Activated naive CD4-positive, alpha-beta T cell treated with anti-CD3 and anti-CD28 coated beads, Interleukin-2, amount 50 U/mL, for 16 hours (primary cell): ENCODE measurements at regions not wholly inside any gene's neighbourhood (a gene's known extent, or its start where the extent isn't known, plus 50 kb on each side); places are given as distances from the start of the nearest gene placed in this dataset.

ENCODE experiments used
- DNase-seq: peaks from one replicate; pipeline ENCODE4 v3.0.0-alpha.2; 2020

GRCh38 chr1:238143038-238143437 is 252.3 kb upstream of the ZP4 start:
- DNase-seq = no peak

- no peak for DNase-seq
Observed at GRCh38 chr1:238141353-238141752, 250.6 kb upstream of the ZP4 start.

- DNase-seq = no peak
Observed at GRCh38 chr1:238139713-238140112, 249.0 kb upstream of the ZP4 start.

GRCh38 chr1:238138059-238138626 is 247.4 kb upstream of the ZP4 start:
- no peak for DNase-seq

GRCh38 chr1:238135708-238136664 is 245.3 kb upstream of the ZP4 start:
- DNase-seq = no peak

- no peak for DNase-seq
Observed at GRCh38 chr1:238129677-238130076, 239.0 kb upstream of the ZP4 start.

GRCh38 chr1:238123201-238123600 is 232.5 kb upstream of the ZP4 start:
- no peak for DNase-seq

- no peak for DNase-seq
Observed at GRCh38 chr1:238119861-238120260, 229.1 kb upstream of the ZP4 start.

- no peak for DNase-seq
Observed at GRCh38 chr1:238119060-238119459, 228.3 kb upstream of the ZP4 start.

GRCh38 chr1:238115852-238116251 is 225.1 kb upstream of the ZP4 start:
- no peak for DNase-seq

GRCh38 chr1:238112952-238113621 is 222.4 kb upstream of the ZP4 start:
- no peak for DNase-seq

GRCh38 chr1:238111516-238111915 is 220.8 kb upstream of the ZP4 start:
- no peak for DNase-seq

GRCh38 chr1:238111081-238111480 is 220.4 kb upstream of the ZP4 start:
- no peak for DNase-seq

GRCh38 chr1:238108417-238108816 is 217.7 kb upstream of the ZP4 start:
- DNase-seq = no peak

- no peak for DNase-seq
Observed at GRCh38 chr1:238107322-238107721, 216.6 kb upstream of the ZP4 start.

GRCh38 chr1:238104752-238105151 is 214.0 kb upstream of the ZP4 start:
- no peak for DNase-seq

GRCh38 chr1:238101923-238102322 is 211.2 kb upstream of the ZP4 start:
- no peak for DNase-seq

- DNase-seq = no peak
Observed at GRCh38 chr1:238099871-238100270, 209.1 kb upstream of the ZP4 start.

GRCh38 chr1:238089615-238090014 is 198.9 kb upstream of the ZP4 start:
- DNase-seq = no peak

- DNase-seq = no peak
Observed at GRCh38 chr1:238088560-238089290, 198.0 kb upstream of the ZP4 start.

GRCh38 chr1:238073991-238074390 is 183.3 kb upstream of the ZP4 start:
- DNase-seq = no peak

- no peak for DNase-seq
Observed at GRCh38 chr1:238071061-238071460, 180.3 kb upstream of the ZP4 start.

- no peak for DNase-seq
Observed at GRCh38 chr1:238063454-238063853, 172.7 kb upstream of the ZP4 start.
